ENCODE measurements at regions not wholly inside any gene's neighbourhood (a gene's known extent, or its start where the extent isn't known, plus 50 kb on each side); places are given as distances from the start of the nearest gene placed in this dataset.
"Not testable (repeated sequence)": the region's sequence is repeated elsewhere in the genome, so short reads cannot be mapped to it uniquely, and the experiment has no call there.

GRCh38 chr9:591292-591691 is 250.2 kb upstream of the DMRT1 start:
- no peak for DNase-seq

- no peak for DNase-seq
Measured at GRCh38 chr9:592225-592624, 249.3 kb upstream of the DMRT1 start.

- DNase-seq, result no peak
Measured at GRCh38 chr9:592733-593132, 248.8 kb upstream of the DMRT1 start.

- no peak for DNase-seq
Measured at GRCh38 chr9:593809-594208, 247.7 kb upstream of the DMRT1 start.

- DNase-seq, result no peak
Measured at GRCh38 chr9:596703-597102, 244.8 kb upstream of the DMRT1 start.

- DNase-seq, result no peak
Measured at GRCh38 chr9:600006-600405, 241.5 kb upstream of the DMRT1 start.

GRCh38 chr9:602716-603115 is 238.8 kb upstream of the DMRT1 start:
- no peak for DNase-seq

GRCh38 chr9:603126-603525 is 238.4 kb upstream of the DMRT1 start:
- DNase-seq, result no peak

- no peak for DNase-seq
Measured at GRCh38 chr9:607417-607816, 234.1 kb upstream of the DMRT1 start.

- peak; percentile 83 for DNase-seq
Measured at GRCh38 chr9:613771-614347, 227.6 kb upstream of the DMRT1 start.

- DNase-seq, result no peak
Measured at GRCh38 chr9:614431-614830, 227.1 kb upstream of the DMRT1 start.

GRCh38 chr9:615756-616155 is 225.7 kb upstream of the DMRT1 start:
- DNase-seq, result no peak

GRCh38 chr9:616694-617093 is 224.8 kb upstream of the DMRT1 start:
- no peak for DNase-seq

GRCh38 chr9:617445-618085 is 223.9 kb upstream of the DMRT1 start:
- no peak for DNase-seq

GRCh38 chr9:618478-618877 is 223.0 kb upstream of the DMRT1 start:
- DNase-seq, result no peak

- DNase-seq, result no peak
Measured at GRCh38 chr9:621201-621855, 220.2 kb upstream of the DMRT1 start.

GRCh38 chr9:624935-625500 is 216.5 kb upstream of the DMRT1 start:
- no peak for DNase-seq

GRCh38 chr9:625613-626012 is 215.9 kb upstream of the DMRT1 start:
- no peak for DNase-seq

- DNase-seq, result not testable (repeated sequence)
Measured at GRCh38 chr9:626114-626513, 215.4 kb upstream of the DMRT1 start.

GRCh38 chr9:626596-626995 is 214.9 kb upstream of the DMRT1 start:
- no peak for DNase-seq

GRCh38 chr9:627336-627970 is 214.0 kb upstream of the DMRT1 start:
- no peak for DNase-seq

GRCh38 chr9:629146-629545 is 212.4 kb upstream of the DMRT1 start:
- DNase-seq, result no peak

GRCh38 chr9:630817-631216 is 210.7 kb upstream of the DMRT1 start:
- no peak for DNase-seq

- no peak for DNase-seq
Measured at GRCh38 chr9:631596-631995, 209.9 kb upstream of the DMRT1 start.
